Breast epithelium (tissue), 4 donors: ENCODE measurements at regions not wholly inside any gene's neighbourhood (a gene's known extent, or its start where the extent isn't known, plus 50 kb on each side); places are given as distances from the start of the nearest gene placed in this dataset.

Experiments
- DNase-seq, 2 donors: peaks; one replicate each; pipeline ENCODE4 v3.0.0-alpha.2; 2019; ENCODE audit warnings: low spot score in 2 of 2
- H3K27ac ChIP-seq, 2 donors: fragments of 200-600 bp; sonication (generic) in 1 of 2; one replicate each; pipeline ENCODE4 v1.5.1; 2016 to 2019; ENCODE audit warnings: mild to moderate bottlenecking in 1 of 2
- H3K27me3 ChIP-seq, 2 donors: fragments of 200-600 bp; sonication (generic) in 1 of 2; one replicate each; pipeline versions ENCODE4 v1.5.1 to v1.6.0; 2017 to 2019; ENCODE audit warnings: control low read depth in 1 of 2, mild to moderate bottlenecking in 1 of 2
- H3K36me3 ChIP-seq: fragments of 200-600 bp; one replicate; pipeline ENCODE4 v1.5.1; 2019
- H3K4me1 ChIP-seq, 2 donors: fragments of 200-600 bp; sonication (generic); one replicate each; pipeline ENCODE4 v1.5.1; 2016 to 2019; ENCODE audit warnings: control low read depth in 1 of 2
- H3K4me3 ChIP-seq, 3 donors: fragments of 200-600 bp; sonication (generic); 1 replicate in 2 of 3; 2 replicates in 1 of 3; pipeline ENCODE4 v1.5.1; 2016 to 2019; ENCODE audit warnings: mild to moderate bottlenecking in 3 of 3, moderate library complexity in 2 of 3
- H3K9me3 ChIP-seq, 2 donors: fragments of 200-600 bp; sonication (generic) in 1 of 2; one replicate each; pipeline ENCODE4 v1.5.1; 2016 to 2019; ENCODE audit warnings: control low read depth in 1 of 2
- POLR2A ChIP-seq: fragments of 450-650 bp; IDR thresholded peaks from one replicate; pipeline ENCODE4 v1.6.1; 2016; ENCODE audit warnings: antibody characterized with exemption, mild to moderate bottlenecking, moderate library complexity
- POLR2AphosphoS5 ChIP-seq, 3 donors: sonication (generic); formaldehyde crosslinking; IDR thresholded peaks; one replicate each; pipeline ENCODE4 v1.6.1; 2017; ENCODE audit warnings: antibody characterized with exemption in 3 of 3
- intact Hi-C: fragments of 100-400 bp; cut with DNase I; formaldehyde crosslinking; loops from one replicate; pipeline ENCODE4 v1.15.1; 2023; ENCODE audit warnings: low total_unique reads
- TF ChIP-seq, protein P1 (sequence below), 3 donors: fragments of 450-650 bp; IDR thresholded peaks; one replicate each; pipeline ENCODE4 v1.5.1; 2016 to 2017; ENCODE audit warnings: antibody characterized with exemption in 3 of 3, mild to moderate bottlenecking in 3 of 3, moderate library complexity in 3 of 3

DNA sequence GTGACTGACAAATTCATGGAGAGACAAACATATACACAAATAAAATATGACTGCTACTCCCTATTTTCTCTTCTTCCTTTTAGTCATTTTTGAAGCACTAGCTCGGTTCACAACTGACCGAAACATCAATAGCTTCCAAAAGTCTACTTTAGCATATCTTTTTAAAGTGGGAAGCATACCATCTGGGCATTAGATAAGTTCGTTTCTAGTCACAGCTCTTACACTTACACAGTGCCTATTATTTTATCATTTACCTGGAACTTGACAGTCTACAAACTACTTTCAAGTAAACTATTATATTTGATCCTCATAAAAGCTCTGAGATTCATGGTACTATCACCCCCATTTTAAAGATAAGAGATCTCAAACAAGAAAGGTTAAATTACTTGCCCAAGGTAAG, 458.5 kb downstream of the LMO7 start:
- Histone ChIP-seq H3K4me1 (no peaks in the 10 kb centered on the region), H3K27me3 (no peaks in the 10 kb centered on the region), H3K9me3 (no peaks in the 10 kb centered on the region), H3K36me3 (no peaks in the 10 kb centered on the region), H3K4me3 (no peak overlapping the region), H3K27ac (no peak overlapping the region)
- no peak for DNase-seq
- TF ChIP-seq, protein P1, sequence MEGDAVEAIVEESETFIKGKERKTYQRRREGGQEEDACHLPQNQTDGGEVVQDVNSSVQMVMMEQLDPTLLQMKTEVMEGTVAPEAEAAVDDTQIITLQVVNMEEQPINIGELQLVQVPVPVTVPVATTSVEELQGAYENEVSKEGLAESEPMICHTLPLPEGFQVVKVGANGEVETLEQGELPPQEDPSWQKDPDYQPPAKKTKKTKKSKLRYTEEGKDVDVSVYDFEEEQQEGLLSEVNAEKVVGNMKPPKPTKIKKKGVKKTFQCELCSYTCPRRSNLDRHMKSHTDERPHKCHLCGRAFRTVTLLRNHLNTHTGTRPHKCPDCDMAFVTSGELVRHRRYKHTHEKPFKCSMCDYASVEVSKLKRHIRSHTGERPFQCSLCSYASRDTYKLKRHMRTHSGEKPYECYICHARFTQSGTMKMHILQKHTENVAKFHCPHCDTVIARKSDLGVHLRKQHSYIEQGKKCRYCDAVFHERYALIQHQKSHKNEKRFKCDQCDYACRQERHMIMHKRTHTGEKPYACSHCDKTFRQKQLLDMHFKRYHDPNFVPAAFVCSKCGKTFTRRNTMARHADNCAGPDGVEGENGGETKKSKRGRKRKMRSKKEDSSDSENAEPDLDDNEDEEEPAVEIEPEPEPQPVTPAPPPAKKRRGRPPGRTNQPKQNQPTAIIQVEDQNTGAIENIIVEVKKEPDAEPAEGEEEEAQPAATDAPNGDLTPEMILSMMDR (IDR thresholded peaks at IDR 0.05): no peak
- TF ChIP-seq POLR2A (no peak), POLR2AphosphoS5 (IDR thresholded peaks at IDR 0.05) (no peak)
- intact Hi-C loops: no loop called here

GRCh38 chr13:76091076-76091475, 454.9 kb downstream of the LMO7 start:
- Histone ChIP-seq H3K36me3 (no peaks in the 10 kb centered on the region), H3K27ac (no peak overlapping the region), H3K4me1 (no peaks in the 10 kb centered on the region), H3K4me3 (no peak overlapping the region), H3K27me3 (no peaks in the 10 kb centered on the region), H3K9me3 (peaks cover 11 to 13% of the 10 kb centered on the region in 2 donors)
- DNase-seq: no peak
- TF ChIP-seq, protein P1 (IDR thresholded peaks at IDR 0.05): no peak
- TF ChIP-seq POLR2A: no peak
- no peak for TF ChIP-seq POLR2AphosphoS5 (IDR thresholded peaks at IDR 0.05)
- intact Hi-C loops: no loop called here

- intact Hi-C loops: no loop called here
- H3K4me1 ChIP-seq: no peaks in the 10 kb centered on the region
- TF ChIP-seq, protein P1 (IDR thresholded peaks at IDR 0.05): no peak
- no peak for TF ChIP-seq POLR2A
- TF ChIP-seq POLR2AphosphoS5 (IDR thresholded peaks at IDR 0.05): no peak
- H3K9me3 ChIP-seq: peaks cover 13% of the 10 kb centered on the region in 2 donors
- no peaks in the 10 kb centered on the region for H3K36me3 ChIP-seq
- no peak for DNase-seq
- H3K27ac ChIP-seq: no peak overlapping the region
- no peaks in the 10 kb centered on the region for H3K27me3 ChIP-seq
- no peak overlapping the region for H3K4me3 ChIP-seq
These were observed 450.6 kb downstream of the LMO7 start for GRCh38 chr13:76086729-76087128.

- TF ChIP-seq POLR2AphosphoS5 (IDR thresholded peaks at IDR 0.05) (no peak), POLR2A (no peak)
- TF ChIP-seq, protein P1 (IDR thresholded peaks at IDR 0.05): no peak
- Histone ChIP-seq H3K4me1 (no peaks in the 10 kb centered on the region), H3K36me3 (no peaks in the 10 kb centered on the region), H3K27me3 (no peaks in the 10 kb centered on the region), H3K4me3 (no peak overlapping the region), H3K9me3 (peaks cover 16 to 19% of the 10 kb centered on the region in 2 donors), H3K27ac (no peak overlapping the region)
- intact Hi-C loops: no loop called here
- DNase-seq: no peak
These were observed 431.7 kb downstream of the LMO7 start for GRCh38 chr13:76067850-76068249.

DNA sequence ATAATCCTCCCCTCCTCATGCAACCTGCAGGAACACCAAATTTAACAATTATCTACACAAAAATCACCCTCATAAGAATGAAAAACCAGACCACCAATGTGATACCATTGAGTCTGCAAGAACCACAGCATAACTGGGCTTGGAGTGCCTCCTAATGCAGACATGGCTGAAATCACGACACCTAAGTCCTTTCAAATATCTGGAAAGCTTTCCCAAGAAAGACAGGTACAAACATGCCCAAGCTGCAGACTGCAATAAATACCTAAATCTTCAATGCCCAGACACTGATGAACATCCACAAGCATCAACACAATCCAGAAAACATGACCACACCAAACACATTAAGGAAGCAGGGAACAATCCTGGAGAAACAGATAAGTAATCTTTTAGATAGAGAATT, 417.1 kb downstream of the LMO7 start:
- Histone ChIP-seq H3K4me1 (no peaks in the 10 kb centered on the region), H3K36me3 (no peaks in the 10 kb centered on the region), H3K9me3 (peaks cover 0 to 4% of the 10 kb centered on the region in 2 donors), H3K27ac (no peak overlapping the region), H3K27me3 (no peaks in the 10 kb centered on the region), H3K4me3 (no peak overlapping the region)
- intact Hi-C loops: no loop called here
- DNase-seq: no peak
- no peak for TF ChIP-seq POLR2A
- TF ChIP-seq POLR2AphosphoS5 (IDR thresholded peaks at IDR 0.05): no peak
- TF ChIP-seq, protein P1 (IDR thresholded peaks at IDR 0.05): no peak
